Memory B cell (primary cell): ENCODE measurements at regions not wholly inside any gene's neighbourhood (a gene's known extent, or its start where the extent isn't known, plus 50 kb on each side); places are given as distances from the start of the nearest gene placed in this dataset.

Source experiments
- ATAC-seq: fragments of 150-1000 bp; cut with Tn5 transposase; 2 replicates; pipeline ENCODE4 v1.10.0; 2021; ENCODE audit warnings: low read depth, mild to moderate bottlenecking, moderate library complexity
- DNase-seq, 2 donors: peaks; one replicate each; pipeline ENCODE4 v3.0.0; 2022; ENCODE audit warnings: low spot score in 2 of 2
- H3K27ac Mint-ChIP-seq: one replicate; pipeline ENCODE4 v1.8.0; 2022; ENCODE audit warnings: mild to moderate bottlenecking, moderate library complexity, mixed read lengths
- H3K27me3 Mint-ChIP-seq: one replicate; pipeline ENCODE4 v1.8.0; 2022; ENCODE audit warnings: mixed read lengths
- H3K36me3 Mint-ChIP-seq: one replicate; pipeline ENCODE4 v1.8.0; 2022; ENCODE audit warnings: mild to moderate bottlenecking, mixed read lengths
- H3K4me1 Mint-ChIP-seq: one replicate; pipeline ENCODE4 v1.8.0; 2022; ENCODE audit warnings: mixed read lengths
- H3K4me3 Mint-ChIP-seq: one replicate; pipeline ENCODE4 v1.8.0; 2022; ENCODE audit warnings: mild to moderate bottlenecking, moderate library complexity, mixed read lengths
- H3K9me3 Mint-ChIP-seq: one replicate; pipeline ENCODE4 v1.8.0; 2022; ENCODE audit warnings: mixed read lengths

DNA sequence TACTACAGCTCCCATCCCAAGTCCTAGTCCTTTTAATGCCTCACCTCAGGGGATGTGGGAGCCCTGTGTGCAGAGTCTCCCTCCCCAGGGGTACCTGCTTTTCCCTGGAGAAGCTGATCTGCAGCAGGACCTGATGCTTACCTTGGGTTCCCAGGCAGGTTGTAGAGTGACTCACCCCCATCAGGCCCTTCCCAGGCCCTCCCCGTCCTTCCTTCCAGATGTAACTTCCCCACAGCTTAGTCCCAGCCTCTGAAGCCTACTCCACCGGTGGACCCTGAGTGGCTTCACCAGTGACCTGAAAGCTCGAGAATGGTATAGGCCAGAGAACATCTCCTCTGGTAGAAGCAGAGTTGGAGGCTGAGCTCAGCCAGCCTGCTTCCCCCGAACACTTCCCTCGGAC lies 254.2 kb upstream of the STT3B start:
- H3K9me3 Mint-ChIP-seq, result no peaks in the 10 kb centered on the region
- ATAC-seq (no peak), DNase-seq (no peak)
- H3K4me3 Mint-ChIP-seq, result no peak overlapping the region
- no peaks in the 10 kb centered on the region for H3K4me1 Mint-ChIP-seq
- peaks cover 4% of the 10 kb centered on the region for H3K27me3 Mint-ChIP-seq
- no peaks in the 10 kb centered on the region for H3K36me3 Mint-ChIP-seq
- H3K27ac Mint-ChIP-seq, result no peak overlapping the region

DNA sequence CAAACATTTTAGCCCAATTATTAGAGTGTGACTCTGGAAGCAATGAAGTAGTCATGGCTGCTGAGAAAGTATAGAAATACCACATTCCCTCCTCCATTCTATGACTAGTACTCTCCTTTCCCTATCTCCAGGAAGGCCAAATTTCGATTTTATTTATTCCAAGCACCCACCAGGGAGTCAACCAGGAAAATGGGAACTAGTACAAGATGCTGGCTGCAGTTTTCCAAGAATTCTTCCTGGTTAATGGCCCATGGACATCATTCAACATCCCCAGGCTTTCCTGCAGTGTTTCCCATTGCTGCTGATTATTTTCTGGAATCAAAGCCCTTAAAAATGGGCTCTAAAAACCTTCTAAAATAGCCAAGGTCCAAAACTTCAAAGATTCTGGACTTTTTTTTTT lies 247.9 kb upstream of the STT3B start:
- ATAC-seq (no peak), DNase-seq (no peak)
- Mint-ChIP-seq H3K4me3 (no peak overlapping the region), H3K4me1 (no peaks in the 10 kb centered on the region), H3K9me3 (no peaks in the 10 kb centered on the region), H3K27ac (no peak overlapping the region), H3K36me3 (no peaks in the 10 kb centered on the region), H3K27me3 (peaks cover 2% of the 10 kb centered on the region)

DNA sequence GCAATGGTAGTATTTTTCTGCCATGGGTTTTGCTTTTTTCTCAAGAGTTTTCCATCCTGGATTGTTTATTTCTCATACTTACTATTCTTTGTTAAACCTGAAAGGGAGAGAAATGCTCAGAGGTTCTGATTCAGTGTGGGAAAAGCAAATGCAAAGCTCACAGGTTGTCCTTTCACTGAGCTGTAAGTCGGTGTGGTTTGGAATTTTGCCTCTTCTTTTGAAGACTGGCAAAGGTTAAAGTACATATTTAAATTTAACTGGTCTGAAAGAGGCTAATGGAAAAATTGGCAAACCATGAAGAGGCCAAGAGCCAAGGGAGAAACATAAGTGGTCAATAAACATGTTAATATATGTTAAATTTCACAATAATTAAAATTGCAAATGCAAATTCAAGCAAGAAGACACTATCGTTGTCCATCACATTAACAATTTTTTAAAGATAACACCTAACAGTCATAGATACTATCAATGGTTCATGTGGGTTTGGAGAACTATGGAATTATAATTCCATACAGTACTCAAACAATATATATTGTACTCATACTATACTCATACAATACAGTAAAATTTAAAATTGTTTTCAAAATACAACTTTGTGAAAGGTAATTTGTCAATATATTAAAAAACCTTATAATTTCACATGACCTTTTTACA lies 246.8 kb upstream of the STT3B start:
- ATAC-seq, result no peak
- H3K9me3 Mint-ChIP-seq, result no peaks in the 10 kb centered on the region
- H3K27ac Mint-ChIP-seq, result no peak overlapping the region
- H3K27me3 Mint-ChIP-seq, result peaks cover 2% of the 10 kb centered on the region
- DNase-seq, result no peak
- no peaks in the 10 kb centered on the region for H3K4me1 Mint-ChIP-seq
- no peak overlapping the region for H3K4me3 Mint-ChIP-seq
- H3K36me3 Mint-ChIP-seq, result no peaks in the 10 kb centered on the region

DNA sequence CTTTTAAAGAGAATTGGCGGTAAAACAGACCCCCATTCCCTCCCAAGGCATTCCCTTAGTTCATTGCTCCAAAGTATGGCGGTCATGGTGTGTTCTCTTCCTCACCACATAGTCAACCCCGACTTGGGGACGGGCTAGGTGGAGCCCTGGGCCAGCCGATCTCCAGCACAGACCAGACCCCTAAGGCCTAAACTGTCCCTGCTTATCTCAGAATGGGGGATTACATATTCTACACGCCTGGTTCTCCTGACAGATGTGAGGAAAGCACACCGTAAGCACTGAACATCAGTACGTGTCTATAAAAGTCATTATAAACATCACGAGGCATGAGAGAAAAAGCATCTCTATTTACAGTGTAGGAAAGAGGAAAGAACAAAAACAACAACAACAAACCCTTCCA lies 244.5 kb upstream of the STT3B start:
- ATAC-seq, result no peak
- no peak overlapping the region for H3K4me3 Mint-ChIP-seq
- no peak for DNase-seq

DNA sequence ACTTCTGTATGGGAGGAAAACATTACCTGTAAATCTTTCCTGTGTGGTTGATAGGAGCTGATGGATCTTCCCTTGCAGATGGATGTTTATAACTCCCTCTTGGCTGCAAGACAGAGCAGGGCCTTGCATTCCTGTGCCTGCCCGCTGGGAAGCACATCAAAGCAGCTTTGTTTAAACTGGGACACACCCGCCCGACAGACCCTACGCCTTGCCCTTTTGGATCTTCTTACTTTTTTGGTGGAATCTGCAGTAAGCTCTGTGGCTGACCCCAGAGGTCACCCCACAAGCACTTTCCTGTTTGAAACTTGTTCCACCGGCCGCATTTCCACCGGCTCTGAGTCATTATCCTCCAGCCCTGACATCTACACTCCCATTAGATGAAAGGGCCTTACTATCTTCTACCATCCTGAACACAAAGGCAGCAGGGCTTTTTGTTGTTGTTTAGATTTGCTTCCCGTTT lies 244.1 kb upstream of the STT3B start:
- Mint-ChIP-seq H3K9me3 (no peaks in the 10 kb centered on the region), H3K4me3 (no peak overlapping the region), H3K4me1 (no peaks in the 10 kb centered on the region), H3K27me3 (peaks cover 2% of the 10 kb centered on the region), H3K36me3 (no peaks in the 10 kb centered on the region), H3K27ac (no peak overlapping the region)
- DNase-seq (no peak), ATAC-seq (no peak)

More for the DNA sequence above, 244.5 kb upstream of the STT3B start:
- Mint-ChIP-seq H3K9me3 (no peaks in the 10 kb centered on the region), H3K27ac (no peak overlapping the region), H3K27me3 (peaks cover 2% of the 10 kb centered on the region), H3K4me1 (no peaks in the 10 kb centered on the region), H3K36me3 (no peaks in the 10 kb centered on the region)

DNA sequence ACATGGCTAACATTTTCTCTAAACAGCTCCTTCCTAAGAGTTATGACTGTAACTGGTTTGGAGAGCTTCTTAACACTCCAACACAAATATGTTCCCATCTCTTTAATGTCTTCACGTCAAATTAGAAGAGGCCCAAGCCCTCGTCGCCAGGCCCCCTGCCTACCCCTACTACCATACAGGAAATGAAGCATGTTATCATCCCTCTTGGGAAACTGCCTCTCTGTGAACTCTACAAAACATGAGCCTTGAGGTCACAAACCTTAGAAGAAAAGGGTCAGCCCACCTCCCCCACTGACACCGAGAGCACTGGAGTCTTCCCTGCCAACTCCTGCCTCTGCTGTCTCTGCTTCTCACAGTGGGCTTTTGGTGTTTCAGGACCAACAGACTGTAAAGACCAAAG lies 243.1 kb upstream of the STT3B start:
- peaks cover 2% of the 10 kb centered on the region for H3K27me3 Mint-ChIP-seq
- DNase-seq (no peak), ATAC-seq (no peak)
- H3K4me1 Mint-ChIP-seq, result no peaks in the 10 kb centered on the region
- no peak overlapping the region for H3K27ac Mint-ChIP-seq
- H3K9me3 Mint-ChIP-seq, result no peaks in the 10 kb centered on the region
- no peaks in the 10 kb centered on the region for H3K36me3 Mint-ChIP-seq
- H3K4me3 Mint-ChIP-seq, result no peak overlapping the region

DNA sequence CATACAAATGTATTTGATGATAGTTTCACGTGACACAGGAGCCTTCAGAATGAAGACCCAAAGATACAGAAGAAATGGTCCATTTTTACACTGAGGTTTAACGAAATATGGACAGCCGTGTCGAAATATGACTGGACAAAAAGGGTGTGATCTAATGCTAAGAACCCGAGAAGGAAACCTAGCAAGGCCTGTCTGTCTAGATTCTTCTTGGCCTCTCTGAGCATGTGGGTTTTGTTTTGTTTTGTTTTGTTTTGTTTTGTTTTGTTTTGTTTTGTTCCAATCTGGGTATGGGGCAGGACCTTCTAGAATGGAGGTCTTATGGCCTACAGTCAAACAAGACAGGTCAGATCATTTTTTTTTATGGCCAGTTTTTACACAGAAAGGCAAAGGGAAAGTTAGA lies 242.7 kb upstream of the STT3B start:
- Mint-ChIP-seq H3K27ac (no peak overlapping the region), H3K36me3 (no peaks in the 10 kb centered on the region), H3K4me3 (no peak overlapping the region), H3K27me3 (peaks cover 2% of the 10 kb centered on the region), H3K4me1 (no peaks in the 10 kb centered on the region), H3K9me3 (no peaks in the 10 kb centered on the region)
- no peak for DNase-seq
- ATAC-seq, result no peak

DNA sequence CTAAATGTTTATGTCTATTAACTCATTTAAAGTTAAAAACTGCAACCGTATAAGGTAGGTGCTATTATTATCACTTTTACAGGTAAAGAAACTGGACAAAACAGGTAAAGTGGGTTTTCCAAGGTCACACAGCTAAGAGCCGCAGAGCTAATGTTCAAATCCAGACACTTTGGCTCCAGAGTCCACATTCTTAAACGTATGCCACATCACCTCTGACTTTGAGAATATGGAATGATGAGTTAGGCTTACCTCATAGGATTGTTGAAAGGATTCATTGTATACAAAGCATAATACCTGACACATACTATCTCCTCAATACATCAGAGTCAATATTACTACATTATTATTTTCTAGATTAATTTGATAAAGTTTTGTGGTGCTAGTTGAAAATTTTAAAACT lies 240.9 kb upstream of the STT3B start:
- peaks cover 2% of the 10 kb centered on the region for H3K27me3 Mint-ChIP-seq
- ATAC-seq (no peak), DNase-seq (no peak)
- H3K9me3 Mint-ChIP-seq, result no peaks in the 10 kb centered on the region
- no peak overlapping the region for H3K27ac Mint-ChIP-seq
- no peaks in the 10 kb centered on the region for H3K36me3 Mint-ChIP-seq
- no peak overlapping the region for H3K4me3 Mint-ChIP-seq
- H3K4me1 Mint-ChIP-seq, result no peaks in the 10 kb centered on the region

DNA sequence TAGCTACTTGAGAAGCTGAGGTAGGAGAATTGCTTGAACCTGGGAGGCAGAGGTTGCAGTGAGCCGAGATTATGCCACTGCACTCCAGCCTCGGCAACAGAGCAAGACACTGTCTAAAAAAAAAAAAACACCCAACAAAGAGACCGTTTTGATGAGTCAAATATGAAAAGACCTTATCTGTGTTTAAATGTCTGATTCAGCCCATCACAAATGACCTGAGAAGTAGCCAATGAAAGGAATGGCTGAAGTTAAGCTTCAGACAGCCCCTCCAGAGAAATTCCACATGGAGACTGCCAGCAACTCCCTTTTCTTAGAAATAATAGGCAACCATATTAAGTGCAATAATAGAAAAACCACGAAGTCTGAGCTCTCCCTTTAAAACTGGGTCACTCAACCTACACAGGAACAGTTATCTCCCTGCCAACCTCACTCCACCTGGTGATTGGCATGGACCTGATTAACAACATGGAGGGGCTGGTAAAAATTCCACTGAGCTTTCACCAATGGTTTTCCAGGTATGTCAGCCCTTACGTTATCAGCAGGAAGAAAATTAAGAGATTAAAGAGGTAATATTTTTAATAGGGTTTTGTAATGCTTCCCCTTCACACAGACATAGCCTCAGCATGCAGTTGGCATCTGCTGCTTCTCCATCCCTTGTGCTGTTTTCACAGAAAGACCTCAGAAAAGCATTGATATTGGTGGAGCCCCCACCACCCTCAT lies 238.1 kb upstream of the STT3B start:
- H3K36me3 Mint-ChIP-seq, result no peaks in the 10 kb centered on the region
- no peak overlapping the region for H3K27ac Mint-ChIP-seq
- no peak for ATAC-seq

DNA sequence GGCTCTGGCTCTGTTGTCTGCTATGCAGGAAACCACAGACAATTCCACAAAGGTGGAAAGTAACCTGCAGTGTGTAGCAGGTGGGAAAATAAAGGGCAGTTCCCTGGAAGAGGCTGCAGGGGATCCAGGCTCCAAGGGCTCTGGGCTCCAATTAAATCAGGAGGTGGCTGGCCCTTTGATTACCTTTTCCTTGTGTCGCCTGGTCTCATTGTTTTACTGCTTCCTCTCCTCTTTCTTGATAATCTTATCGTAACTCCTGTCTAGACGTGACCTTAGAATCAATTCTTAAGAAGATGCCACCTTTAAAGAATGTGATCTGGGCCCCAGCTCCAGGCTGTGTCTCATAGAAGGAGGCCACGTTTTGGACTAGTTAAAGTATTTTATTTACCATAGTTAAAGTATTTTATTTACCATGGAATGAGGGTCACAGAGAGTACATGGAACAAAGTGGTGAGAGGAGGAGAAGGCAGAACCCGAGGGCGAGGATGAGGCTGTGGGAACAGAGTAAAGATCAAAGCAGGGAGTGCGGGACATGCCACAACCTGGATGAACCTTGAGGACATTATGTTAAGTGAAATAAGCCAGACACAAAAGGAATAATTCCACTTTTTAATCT lies 237.5 kb upstream of the STT3B start:
- no peak overlapping the region for H3K4me3 Mint-ChIP-seq
- peaks cover 3% of the 10 kb centered on the region for H3K9me3 Mint-ChIP-seq
- H3K4me1 Mint-ChIP-seq, result no peaks in the 10 kb centered on the region
- ATAC-seq (no peak), DNase-seq (no peak)
- no peak overlapping the region for H3K27ac Mint-ChIP-seq
- H3K36me3 Mint-ChIP-seq, result no peaks in the 10 kb centered on the region
- H3K27me3 Mint-ChIP-seq, result peaks cover 4% of the 10 kb centered on the region

More for the DNA sequence above, 238.1 kb upstream of the STT3B start:
- Mint-ChIP-seq H3K4me3 (no peak overlapping the region), H3K27me3 (peaks cover 4% of the 10 kb centered on the region), H3K9me3 (peaks cover 3% of the 10 kb centered on the region), H3K4me1 (no peaks in the 10 kb centered on the region)
- DNase-seq, result no peak

DNA sequence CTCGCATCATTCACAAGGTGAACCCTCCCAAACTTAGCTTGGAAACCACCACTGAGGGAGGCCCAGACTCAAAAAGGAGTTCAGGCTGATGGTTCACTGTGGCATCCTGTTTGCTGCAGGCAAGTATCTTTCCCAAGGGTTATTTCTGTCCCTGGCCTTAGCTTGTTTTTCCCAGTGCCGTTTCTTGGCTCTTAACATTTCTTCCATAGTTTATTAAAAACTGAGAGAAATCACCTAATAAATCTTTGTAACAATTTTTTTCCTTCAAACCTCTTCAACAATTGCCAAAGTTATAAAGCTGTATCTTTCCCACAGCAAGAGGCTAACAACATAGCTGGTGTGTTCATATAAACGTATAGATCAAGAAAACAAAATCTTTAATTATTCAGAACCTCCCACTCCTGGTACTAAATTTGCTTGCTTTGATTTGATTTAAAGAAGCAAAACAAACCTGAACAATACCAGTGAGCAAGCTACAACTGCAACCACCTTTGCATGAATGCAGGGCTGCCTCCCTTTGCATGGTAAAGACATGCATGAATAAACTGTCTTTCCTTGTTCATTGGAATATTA lies 234.9 kb upstream of the STT3B start:
- Mint-ChIP-seq H3K9me3 (peaks cover 3% of the 10 kb centered on the region), H3K36me3 (no peaks in the 10 kb centered on the region), H3K4me3 (no peak overlapping the region), H3K27ac (no peak overlapping the region), H3K4me1 (no peaks in the 10 kb centered on the region), H3K27me3 (peaks cover 6% of the 10 kb centered on the region)
- DNase-seq (no peak), ATAC-seq (no peak)

DNA sequence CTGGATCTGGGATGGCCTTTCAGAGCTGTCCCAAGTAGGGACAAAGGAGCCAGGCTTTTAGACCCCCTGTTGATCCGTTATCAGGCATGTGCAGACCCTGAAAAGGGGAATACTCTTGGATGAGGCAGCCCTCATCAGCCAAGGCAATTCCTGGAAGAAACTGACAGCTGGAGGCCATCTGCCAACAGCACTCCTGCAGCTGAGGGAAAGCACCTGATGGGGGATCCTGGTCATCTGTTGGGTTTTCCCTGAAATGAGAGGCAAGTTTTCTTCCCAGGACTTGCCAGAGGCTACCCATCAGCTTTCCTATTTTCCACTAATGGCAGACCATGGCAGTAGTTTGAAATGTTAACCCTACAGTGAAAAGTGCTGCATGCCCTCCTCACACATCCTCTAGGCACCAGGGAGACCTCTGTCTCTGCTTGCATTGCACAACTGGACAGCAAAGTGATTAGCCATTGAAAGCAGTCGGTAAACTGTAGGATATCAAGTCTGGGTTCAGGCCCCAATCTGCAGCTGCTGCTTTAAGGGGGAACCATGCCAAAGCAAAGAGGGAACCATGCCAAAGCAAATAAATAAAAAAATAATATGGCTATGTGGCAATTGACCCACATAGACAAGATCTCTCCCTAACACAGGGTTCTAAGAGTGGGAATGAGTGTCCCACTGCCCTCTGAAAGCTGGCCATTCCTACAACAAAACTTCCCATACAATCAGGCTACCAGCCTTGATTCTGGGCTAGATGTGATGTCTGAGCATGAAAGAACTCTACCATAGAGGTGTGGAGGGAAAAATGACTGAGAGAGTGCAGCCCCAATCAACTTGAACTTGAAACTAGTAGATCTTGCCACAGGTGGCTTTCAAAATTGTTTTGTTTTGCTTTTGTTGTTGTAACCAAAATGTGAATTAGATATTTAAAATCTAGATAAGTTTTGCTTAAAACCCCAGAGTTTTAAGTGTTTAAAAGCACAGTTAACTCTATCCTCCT lies 232.0 kb upstream of the STT3B start:
- no peak overlapping the region for H3K4me3 Mint-ChIP-seq
- no peaks in the 10 kb centered on the region for H3K4me1 Mint-ChIP-seq
- ATAC-seq, result no peak
- H3K27me3 Mint-ChIP-seq, result peaks cover 6% of the 10 kb centered on the region
- no peak for DNase-seq
- H3K9me3 Mint-ChIP-seq, result peaks cover 3% of the 10 kb centered on the region
- no peak overlapping the region for H3K27ac Mint-ChIP-seq
- no peaks in the 10 kb centered on the region for H3K36me3 Mint-ChIP-seq

DNA sequence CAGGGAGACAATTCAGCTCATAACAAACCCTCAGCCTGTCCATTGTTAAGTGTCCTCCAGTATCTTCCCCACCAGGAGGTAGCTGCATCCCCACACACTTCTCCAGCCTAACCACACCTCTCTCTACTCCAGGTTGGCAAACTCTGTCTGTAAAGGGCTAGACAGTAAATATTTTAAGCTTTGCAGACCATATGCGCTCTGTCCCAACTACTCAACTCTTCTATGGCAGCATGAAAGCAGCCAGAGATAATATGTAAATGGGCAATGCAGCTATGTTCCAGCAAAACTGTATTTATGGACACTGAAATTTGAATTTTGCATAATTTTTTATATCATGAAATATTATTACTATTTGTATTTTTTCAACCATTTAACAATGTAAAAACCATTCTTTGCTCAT lies 230.4 kb upstream of the STT3B start:
- peaks cover 3% of the 10 kb centered on the region for H3K9me3 Mint-ChIP-seq
- peaks cover 6% of the 10 kb centered on the region for H3K27me3 Mint-ChIP-seq
- no peak overlapping the region for H3K4me3 Mint-ChIP-seq

More for the DNA sequence above, 230.4 kb upstream of the STT3B start:
- Mint-ChIP-seq H3K36me3 (no peaks in the 10 kb centered on the region), H3K4me1 (no peaks in the 10 kb centered on the region), H3K27ac (no peak overlapping the region)
- no peak for DNase-seq
- no peak for ATAC-seq
